Heart left ventricle (tissue), 16 donors: ENCODE measurements at regions not wholly inside any gene's neighbourhood (a gene's known extent, or its start where the extent isn't known, plus 50 kb on each side); places are given as distances from the start of the nearest gene placed in this dataset.

Source experiments
- ATAC-seq, 4 donors: fragments of 200-7000 bp; cut with Tn5 transposase; one replicate each; pipeline ENCODE4 v1.9.1; 2020 to 2022; ENCODE audit warnings: moderate library complexity in 4 of 4, mild to moderate bottlenecking in 3 of 4, moderate number of reproducible peaks in 1 of 4
- DNase-seq, 5 donors: peaks; one replicate each; pipeline ENCODE4 v3.0.0-alpha.2; 2020
- H3K27ac ChIP-seq, 12 donors: fragments of 200-600 bp; sonication (generic) in 4 of 12; one replicate each; pipeline versions ENCODE4 v1.5.0 to v1.8.0; 2016 to 2022; ENCODE audit warnings: mild to moderate bottlenecking in 2 of 12
- H3K27me3 ChIP-seq, 9 donors: fragments of 200-600 bp; sonication (generic) in 2 of 9; one replicate each; pipeline versions ENCODE4 v1.5.1 to v1.8.0; 2016 to 2022; ENCODE audit warnings: mild to moderate bottlenecking in 3 of 9
- H3K36me3 ChIP-seq, 9 donors: fragments of 200-600 bp; sonication (generic) in 2 of 9; one replicate each; pipeline versions ENCODE4 v1.5.0 to v1.8.0; 2018 to 2022; ENCODE audit warnings: mild to moderate bottlenecking in 2 of 9
- H3K4me1 ChIP-seq, 12 donors: fragments of 200-600 bp; sonication (generic) in 4 of 12; one replicate each; pipeline versions ENCODE4 v1.5.0 to v1.8.0; 2016 to 2022; ENCODE audit warnings: mild to moderate bottlenecking in 3 of 12
- H3K4me3 ChIP-seq, 12 donors: fragments of 200-600 bp; sonication (generic) in 4 of 12; one replicate each; pipeline versions ENCODE4 v1.5.0 to v1.8.0; 2017 to 2022; ENCODE audit warnings: mild to moderate bottlenecking in 9 of 12, moderate library complexity in 4 of 12
- H3K9me3 ChIP-seq, 12 donors: fragments of 200-600 bp; sonication (generic) in 4 of 12; one replicate each; pipeline versions ENCODE4 v1.5.0 to v1.8.0; 2016 to 2022; ENCODE audit warnings: mild to moderate bottlenecking in 1 of 12
- POLR2A ChIP-seq, 2 donors: fragments of 450-650 bp; IDR thresholded peaks; one replicate each; pipeline ENCODE4 v1.6.1; 2017; ENCODE audit warnings: antibody characterized with exemption in 2 of 2, mild to moderate bottlenecking in 2 of 2, moderate library complexity in 2 of 2
- WGBS, 4 donors: extraction: QIAGEN DNeasy Blood & Tissue Kit in 2 of 4; methylation state at CpG; one replicate each; pipeline versions ENCODE4 v1.1.5 to v1.1.7; 2013 to 2018; 5-methylcytosine and 5-hydroxymethylcytosine counted together
- intact Hi-C, 10 donors: fragments of 100-400 bp; cut with DNase I; formaldehyde crosslinking; loops; one replicate each; pipeline versions ENCODE4 v1.11.1 to v1.14.2; 2022
- TF ChIP-seq, protein P1 (sequence below), 12 donors: fragments of 200-600 bp; sonication (generic) in 4 of 12; IDR thresholded peaks; one replicate each; pipeline versions ENCODE4 v1.5.0 to v1.8.0; 2018 to 2022; ENCODE audit warnings: antibody characterized with exemption in 12 of 12, mild to moderate bottlenecking in 5 of 12
- donor health status: ischemic (EF 13 %, LVEDD 7.1; RV severe dilation, severe dysfunction).
- donor health status: healthy with polysubstance abuse.
- donor health status: DM: no; HTN: yes; CAD: no.
- donor health status: DM: no; HTN: no; CAD: no.
- donor health status: ischemic (EF 25% LVEDD 6.9; RV normal size, moderate dysfunction).
- donor health status: ischemic (EF 25% LVEDD 5.7; RV mildly dilated, moderate dysfunction).
- donor health status: healthy.
- donor health status: DM: yes; HTN: yes; CAD: no.
- donor health status: ischemic (EF 35%, LVEDD 5.7; RV mildly dilated, moderate dysfunction).
- donor health status: nonischemic (EF 11% LVEDD 7.7; RV severe dilation, severe dysfunction).
- donor health status: DM: yes; HTN: yes; CAD: no.
- donor health status: PGD.
- donor health status: ischemic (EF 29% LVEDD 5.4; RV normal size, mild dysfunction).
- donor health status: nonischemic (EF 23%, LVEDD 6.1; RV moderate dilation, normal function).

DNA sequence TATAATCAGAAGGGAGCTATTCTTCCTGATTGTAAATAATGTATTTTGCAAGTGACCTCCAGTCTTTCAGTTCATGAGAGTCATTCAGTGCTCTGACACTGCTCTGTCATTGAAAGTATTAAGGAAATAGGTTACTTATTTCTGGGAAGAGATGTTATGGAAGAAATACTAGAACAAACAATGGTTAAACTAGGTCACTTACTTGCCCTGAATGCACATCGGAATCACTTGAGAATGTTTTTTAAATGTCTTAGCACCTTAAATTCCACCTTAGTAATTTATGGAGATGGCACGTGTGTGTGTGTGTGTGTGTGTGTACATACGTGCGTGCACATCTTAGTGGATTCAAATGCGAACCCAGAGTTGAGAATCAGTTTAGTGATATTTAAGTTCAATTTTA is 126.6 kb upstream of the KCNH7 start:
- H3K4me3 ChIP-seq, result no peak overlapping the region
- no peaks in the 10 kb centered on the region for H3K27me3 ChIP-seq
- WGBS, 4 donors, result 73 to 82% (median 80%) methylated on average over 5 of the region's 5 CpGs
- TF ChIP-seq, protein P1, sequence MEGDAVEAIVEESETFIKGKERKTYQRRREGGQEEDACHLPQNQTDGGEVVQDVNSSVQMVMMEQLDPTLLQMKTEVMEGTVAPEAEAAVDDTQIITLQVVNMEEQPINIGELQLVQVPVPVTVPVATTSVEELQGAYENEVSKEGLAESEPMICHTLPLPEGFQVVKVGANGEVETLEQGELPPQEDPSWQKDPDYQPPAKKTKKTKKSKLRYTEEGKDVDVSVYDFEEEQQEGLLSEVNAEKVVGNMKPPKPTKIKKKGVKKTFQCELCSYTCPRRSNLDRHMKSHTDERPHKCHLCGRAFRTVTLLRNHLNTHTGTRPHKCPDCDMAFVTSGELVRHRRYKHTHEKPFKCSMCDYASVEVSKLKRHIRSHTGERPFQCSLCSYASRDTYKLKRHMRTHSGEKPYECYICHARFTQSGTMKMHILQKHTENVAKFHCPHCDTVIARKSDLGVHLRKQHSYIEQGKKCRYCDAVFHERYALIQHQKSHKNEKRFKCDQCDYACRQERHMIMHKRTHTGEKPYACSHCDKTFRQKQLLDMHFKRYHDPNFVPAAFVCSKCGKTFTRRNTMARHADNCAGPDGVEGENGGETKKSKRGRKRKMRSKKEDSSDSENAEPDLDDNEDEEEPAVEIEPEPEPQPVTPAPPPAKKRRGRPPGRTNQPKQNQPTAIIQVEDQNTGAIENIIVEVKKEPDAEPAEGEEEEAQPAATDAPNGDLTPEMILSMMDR (IDR thresholded peaks at IDR 0.05), result no peak
- no peak for TF ChIP-seq POLR2A (IDR thresholded peaks at IDR 0.05)
- intact Hi-C loops, result no loop called here
- DNase-seq (no peak), ATAC-seq (no peak)
- H3K27ac ChIP-seq, result no peak overlapping the region
- no peaks in the 10 kb centered on the region for H3K4me1 ChIP-seq
- peaks cover 0 to 15% (median 3%) of the 10 kb centered on the region in 12 donors for H3K9me3 ChIP-seq
- no peaks in the 10 kb centered on the region for H3K36me3 ChIP-seq

DNA sequence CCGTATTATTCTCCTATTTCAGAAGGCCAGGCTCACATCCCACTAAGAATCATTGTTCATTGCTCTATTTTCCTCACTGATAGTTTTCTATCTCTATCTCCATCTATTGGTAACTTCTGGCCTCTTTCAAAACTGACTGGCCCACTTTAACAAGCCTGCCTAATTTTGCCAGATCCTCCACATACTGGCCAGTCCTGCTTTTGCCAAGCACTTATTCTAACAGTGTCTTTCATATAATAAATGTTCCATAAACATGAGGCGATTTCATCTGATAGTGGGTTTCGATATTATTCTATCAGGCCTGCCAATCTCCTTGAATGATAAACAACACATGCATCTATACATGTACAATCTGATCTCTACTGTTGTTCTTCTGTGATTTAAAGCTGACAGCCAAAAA is 125.9 kb upstream of the KCNH7 start:
- DNase-seq, result no peak
- Histone ChIP-seq H3K4me1 (no peaks in the 10 kb centered on the region), H3K27me3 (no peaks in the 10 kb centered on the region), H3K36me3 (no peaks in the 10 kb centered on the region), H3K27ac (no peak overlapping the region), H3K9me3 (peaks cover 0 to 19% (median 4%) of the 10 kb centered on the region in 12 donors), H3K4me3 (no peak overlapping the region)
- WGBS, 4 donors, result 78 to 86% (median 82%) methylated on average over 3 of the region's 3 CpGs
- no peak for TF ChIP-seq POLR2A (IDR thresholded peaks at IDR 0.05)
- TF ChIP-seq, protein P1 (IDR thresholded peaks at IDR 0.05), result no peak
- intact Hi-C loops, result no loop called here
- no peak for ATAC-seq

DNA sequence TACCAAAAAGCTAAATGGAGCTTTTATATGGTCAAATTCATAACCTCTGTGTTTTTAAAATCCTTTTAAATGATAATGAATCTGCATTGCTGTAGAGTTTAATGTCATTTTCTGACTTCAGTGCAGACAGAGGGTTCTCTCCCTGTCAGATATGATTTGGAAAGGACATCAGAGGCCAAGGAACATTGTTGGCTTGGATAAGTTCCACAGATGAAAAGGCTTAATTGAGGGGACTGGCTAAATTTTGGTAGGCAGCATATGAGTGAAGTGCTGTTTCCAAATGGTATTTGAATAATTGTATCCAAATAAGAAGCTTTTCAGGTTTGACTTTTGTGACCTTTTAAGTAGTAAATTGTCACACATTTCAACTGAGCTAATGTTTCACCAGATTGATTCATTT is 124.6 kb upstream of the KCNH7 start:
- Histone ChIP-seq H3K27me3 (no peaks in the 10 kb centered on the region), H3K9me3 (peaks cover 0 to 19% (median 4%) of the 10 kb centered on the region in 12 donors), H3K4me3 (no peak overlapping the region), H3K4me1 (no peaks in the 10 kb centered on the region), H3K27ac (no peak overlapping the region), H3K36me3 (no peaks in the 10 kb centered on the region)
- ATAC-seq (no peak), DNase-seq (no peak)
- intact Hi-C loops, result no loop called here
- no peak for TF ChIP-seq POLR2A (IDR thresholded peaks at IDR 0.05)

DNA sequence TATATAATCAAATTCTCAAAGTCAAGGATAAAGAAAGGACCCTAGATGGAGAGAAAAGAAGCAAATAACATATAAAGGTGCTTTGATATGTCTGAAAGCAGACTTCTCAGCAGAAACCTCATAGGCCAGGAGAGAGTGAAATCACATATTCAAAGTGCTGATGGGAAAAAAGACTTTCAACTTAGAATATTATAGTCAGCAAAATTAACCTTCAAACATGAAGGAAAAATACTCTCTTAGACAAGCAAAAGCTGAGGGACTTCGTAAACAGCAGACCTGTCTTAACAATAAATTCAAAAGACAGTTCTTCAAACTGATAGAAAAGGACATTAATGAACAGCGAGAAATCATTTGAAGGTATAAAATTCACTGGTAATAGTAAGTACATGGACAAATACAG is 107.2 kb upstream of the KCNH7 start:
- H3K4me3 ChIP-seq, result no peak overlapping the region
- H3K36me3 ChIP-seq, result no peaks in the 10 kb centered on the region
- ATAC-seq (no peak), DNase-seq (no peak)
- no peak overlapping the region for H3K27ac ChIP-seq
- H3K27me3 ChIP-seq, result no peaks in the 10 kb centered on the region
- WGBS, 4 donors, result 77 to 89% (median 85%) methylated on average over 2 of the region's 2 CpGs
- TF ChIP-seq, protein P1 (IDR thresholded peaks at IDR 0.05), result no peak
- no peak for TF ChIP-seq POLR2A (IDR thresholded peaks at IDR 0.05)
- no peaks in the 10 kb centered on the region for H3K4me1 ChIP-seq
- H3K9me3 ChIP-seq, result peaks cover 0 to 52% (median 15%) of the 10 kb centered on the region in 12 donors
- intact Hi-C loops, result no loop called here

DNA sequence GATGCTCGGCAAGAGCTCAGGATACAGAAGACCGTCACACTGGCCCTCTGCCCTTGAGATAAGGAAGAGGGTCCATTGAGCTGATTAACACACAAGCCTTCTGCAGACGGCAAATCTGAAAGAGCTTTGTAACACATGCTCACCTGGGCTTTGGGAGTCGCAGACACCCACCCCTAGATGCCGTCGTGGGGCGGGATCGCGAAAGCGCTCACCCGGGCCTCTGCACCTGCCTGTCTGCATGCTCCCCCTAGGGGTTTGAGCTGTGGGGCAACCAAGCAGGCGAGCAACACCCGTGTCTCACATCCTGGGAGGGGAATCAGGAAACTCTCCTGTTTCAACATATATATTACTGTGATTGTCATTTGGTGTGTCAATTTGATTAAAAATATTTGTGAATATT is 99.8 kb upstream of the KCNH7 start:
- Histone ChIP-seq H3K9me3 (peaks cover 0 to 40% (median 12%) of the 10 kb centered on the region in 12 donors), H3K4me3 (no peak overlapping the region), H3K27ac (no peak overlapping the region), H3K36me3 (no peaks in the 10 kb centered on the region), H3K27me3 (no peaks in the 10 kb centered on the region), H3K4me1 (no peaks in the 10 kb centered on the region)
- intact Hi-C loops, result no loop called here
- DNase-seq (peak in 1 of 5 donors; percentile 32), ATAC-seq (no peak)
- TF ChIP-seq POLR2A (IDR thresholded peaks at IDR 0.05), result no peak
- TF ChIP-seq, protein P1 (IDR thresholded peaks at IDR 0.05), result no peak
- WGBS, 4 donors, result 78 to 84% (median 78%) methylated on average over 13 of the region's 13 CpGs
